ENCODE measurements at regions not wholly inside any gene's neighbourhood (a gene's known extent, or its start where the extent isn't known, plus 50 kb on each side); places are given as distances from the start of the nearest gene placed in this dataset.
"Not testable (repeated sequence)": the region's sequence is repeated elsewhere in the genome, so short reads cannot be mapped to it uniquely, and the experiment has no call there.

DNA sequence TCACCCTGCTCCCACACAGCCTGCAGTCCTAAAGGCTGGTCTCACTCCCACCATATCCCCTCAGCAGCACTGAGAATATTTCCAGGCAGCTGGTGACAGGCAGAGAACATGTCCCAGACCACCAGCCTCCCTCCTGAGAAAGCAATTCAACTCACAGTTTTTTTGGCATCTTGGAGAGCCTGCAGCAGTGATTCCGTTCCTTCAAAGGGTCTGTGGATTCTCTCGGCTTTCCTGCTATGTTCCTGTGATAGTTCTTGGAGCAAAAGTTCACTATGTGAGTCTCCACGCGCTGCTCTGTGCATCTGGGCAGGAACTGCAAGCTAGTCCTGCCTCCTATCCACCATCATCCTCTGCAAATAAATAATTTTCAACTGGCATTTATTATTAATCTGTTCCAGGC, 448.3 kb upstream of the HSF2 start:
- no peak for DNase-seq

DNA sequence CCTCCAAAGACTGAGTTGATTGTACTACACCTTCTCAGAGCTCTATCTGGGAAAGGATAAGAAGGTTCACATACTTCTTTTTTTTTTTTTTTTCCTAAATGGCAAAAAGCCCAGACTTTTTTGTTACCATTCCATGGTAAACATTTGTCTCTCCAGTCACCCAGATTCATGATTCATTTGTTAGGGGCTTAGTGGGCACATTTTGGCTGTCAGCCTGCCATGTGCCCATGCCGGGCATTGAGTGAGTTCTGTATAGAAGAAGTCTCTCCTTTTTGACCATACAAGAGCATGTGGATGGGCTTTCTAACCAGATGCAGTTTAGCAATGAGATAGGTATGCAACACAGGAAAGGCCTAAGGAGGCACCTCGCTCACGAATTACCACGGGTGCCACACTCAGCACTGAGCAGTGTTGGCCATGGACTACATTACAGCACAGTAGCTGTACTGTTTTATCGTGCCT, 447.5 kb upstream of the HSF2 start:
- no peak for DNase-seq

DNA sequence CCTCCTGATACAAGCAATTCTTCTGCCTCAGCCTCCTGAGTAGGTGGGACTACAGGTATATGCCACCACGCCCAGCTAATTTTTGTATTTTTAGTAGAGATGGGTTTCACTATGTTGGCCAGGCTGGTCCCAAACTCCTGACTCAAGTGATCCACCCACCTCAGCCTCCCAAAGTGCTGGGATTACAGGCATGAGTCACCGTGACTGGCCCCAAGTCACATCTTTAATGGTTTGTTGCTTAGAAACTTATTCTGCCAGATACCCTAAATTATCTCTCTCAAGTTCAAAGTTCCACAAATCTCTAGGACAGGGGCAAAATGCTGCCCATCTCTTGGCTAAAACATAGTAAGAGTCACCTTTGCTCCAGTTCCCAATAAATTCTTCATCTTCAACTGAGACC, 444.1 kb upstream of the HSF2 start:
- DNase-seq = not testable (repeated sequence)

DNA sequence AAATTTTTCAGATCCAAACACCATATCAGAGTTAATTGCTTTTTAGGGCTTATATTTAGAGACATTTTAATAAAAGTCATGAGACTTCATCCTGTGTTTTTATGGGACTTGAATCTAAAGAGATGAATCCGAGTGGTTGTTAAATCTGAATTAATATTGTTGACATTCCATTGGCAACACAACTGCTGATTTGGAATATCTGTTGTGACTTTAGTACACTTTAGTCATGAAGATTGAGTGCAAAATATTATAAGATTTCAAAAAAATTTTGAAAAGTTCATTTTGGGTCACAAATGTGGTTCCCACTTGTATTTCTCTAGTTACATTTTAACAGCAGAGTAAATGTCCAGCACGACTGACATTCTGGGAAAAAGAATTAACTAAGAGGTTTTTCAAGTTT, 442.7 kb upstream of the HSF2 start:
- no peak for DNase-seq

DNA sequence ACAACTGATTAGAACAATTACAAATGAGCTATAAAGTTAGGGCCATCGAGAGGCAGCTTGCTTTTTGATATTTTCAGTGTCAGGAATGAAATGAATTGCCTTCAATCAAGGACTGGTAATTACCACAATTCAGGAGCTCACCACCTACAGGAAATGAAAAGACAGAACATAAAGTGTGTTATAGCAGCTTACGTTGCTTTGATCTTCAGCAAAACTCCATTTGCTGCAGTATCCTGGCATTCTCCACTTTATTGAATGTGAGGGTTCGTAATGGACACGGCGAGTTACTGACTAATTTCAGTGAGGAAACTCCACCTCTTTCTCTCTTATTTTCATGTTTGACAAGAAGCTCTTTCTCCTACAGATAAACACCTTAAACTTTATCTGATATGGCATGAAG, 440.0 kb upstream of the HSF2 start:
- DNase-seq = no peak

DNA sequence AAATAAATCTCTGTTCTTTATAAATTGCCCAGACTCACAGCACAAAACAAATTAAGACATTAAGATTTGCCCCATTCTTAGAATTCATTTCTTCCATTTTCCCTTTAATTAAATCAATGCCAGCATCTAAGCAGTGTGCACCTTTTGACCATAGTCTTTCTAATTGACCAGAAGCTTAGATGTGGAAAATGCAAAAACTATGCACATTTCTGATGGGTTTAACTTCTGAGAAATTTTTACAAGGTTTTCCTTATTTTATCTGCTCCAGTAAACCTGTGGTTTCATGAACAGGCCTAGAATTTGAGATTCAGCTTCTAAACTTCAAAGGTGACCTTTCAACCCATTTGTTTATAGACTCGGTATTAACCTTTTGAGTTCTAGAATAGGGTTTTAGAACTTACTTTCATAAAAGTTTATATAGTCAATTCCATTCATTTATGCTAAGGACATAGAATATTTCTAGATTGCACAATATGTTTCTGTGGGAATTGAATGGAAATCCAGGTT, 437.8 kb upstream of the HSF2 start:
- no peak for DNase-seq

DNA sequence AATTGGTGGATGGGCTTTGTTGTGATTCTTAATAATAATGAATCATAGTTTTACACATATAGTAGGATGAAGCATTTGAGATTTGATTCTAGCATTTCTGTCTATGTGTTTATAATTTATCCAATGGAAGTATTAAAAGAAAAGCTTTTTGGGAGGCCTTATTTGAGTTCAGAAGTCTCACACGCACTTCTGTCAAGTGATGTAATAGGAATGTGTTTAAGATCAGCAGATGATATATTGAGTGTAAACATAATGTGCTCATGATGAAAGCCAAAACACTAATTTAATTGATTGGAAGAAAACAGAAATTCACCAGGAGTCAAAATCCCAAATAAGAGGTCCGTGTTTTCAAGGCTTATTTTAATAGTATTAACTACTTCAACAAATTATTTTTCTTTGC, 435.6 kb upstream of the HSF2 start:
- DNase-seq = no peak

DNA sequence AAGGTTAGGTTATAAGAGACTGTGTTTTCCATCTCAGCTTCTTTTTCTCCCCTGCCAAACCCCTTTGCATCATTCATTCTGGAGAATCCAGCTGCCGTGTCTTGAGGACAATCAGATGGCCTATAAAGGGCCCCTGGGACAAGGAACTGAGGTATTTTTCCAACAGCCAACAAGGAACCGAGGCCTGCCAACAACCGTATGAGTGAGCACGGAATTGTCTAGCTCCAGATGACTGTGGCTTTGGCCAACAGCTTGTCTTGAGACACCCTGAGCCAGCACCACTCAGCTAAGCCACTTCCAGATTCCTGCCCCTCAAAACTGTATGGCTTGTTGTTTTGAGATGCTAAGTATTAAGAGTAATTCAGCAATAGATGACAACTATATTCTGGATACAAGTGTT, 433.7 kb upstream of the HSF2 start:
- DNase-seq = no peak

DNA sequence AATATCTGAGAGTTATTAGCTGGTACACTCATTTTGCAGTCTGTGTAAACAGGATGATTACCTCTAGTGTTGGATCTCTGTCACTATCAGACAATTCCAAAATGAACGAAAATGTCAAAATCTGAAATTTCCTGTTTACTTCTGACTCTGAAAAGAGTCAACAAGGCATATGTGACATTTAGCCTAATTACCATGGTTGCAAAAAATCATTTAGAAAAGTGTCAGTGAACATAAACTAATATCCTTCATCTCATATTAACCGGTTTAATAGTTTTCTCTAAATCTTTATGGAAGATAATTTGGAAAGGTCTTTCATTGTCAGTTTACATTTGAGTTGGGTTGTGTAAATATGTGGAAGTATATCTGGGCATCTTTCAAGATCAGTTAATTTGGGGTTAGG, 431.8 kb upstream of the HSF2 start:
- DNase-seq = no peak

DNA sequence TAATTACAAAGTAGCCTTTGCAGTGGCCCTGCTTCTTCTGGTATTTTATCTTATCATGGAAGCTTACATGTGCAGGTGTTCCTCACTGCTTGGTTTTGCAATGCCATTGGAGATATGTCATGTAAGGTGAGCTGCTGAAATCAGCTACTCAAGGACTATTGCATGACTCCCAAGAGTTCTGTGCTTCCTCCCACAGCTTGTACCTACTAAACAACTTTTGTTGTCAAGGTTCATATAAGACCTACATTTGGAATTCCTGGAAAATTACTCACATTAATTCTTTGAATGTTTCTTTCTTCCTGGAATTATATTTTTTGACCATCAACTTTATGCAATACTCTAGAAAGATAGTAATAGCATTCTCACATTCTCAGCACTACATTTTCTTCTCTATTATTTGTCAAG, 427.5 kb upstream of the HSF2 start:
- DNase-seq = no peak

DNA sequence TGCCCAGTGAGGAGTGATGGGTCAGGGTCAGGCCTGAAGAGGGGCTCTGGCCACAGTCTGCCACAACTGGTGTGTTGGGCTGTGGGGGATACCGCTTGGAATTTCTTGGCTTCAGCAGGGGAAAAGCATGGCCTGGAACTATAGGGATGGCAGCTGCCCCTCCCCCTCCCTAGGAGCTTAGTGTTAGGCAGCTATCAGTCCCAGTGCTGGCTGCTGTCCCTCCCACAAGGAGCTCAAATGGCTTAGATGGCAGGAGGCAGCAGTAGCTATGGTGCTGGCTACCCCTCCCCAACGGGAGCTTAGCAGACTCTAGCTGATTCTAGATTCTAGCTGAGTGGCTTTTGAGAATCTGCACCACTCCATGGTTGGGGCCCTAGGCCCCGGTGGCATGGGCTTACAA, 414.5 kb upstream of the HSF2 start:
- DNase-seq = no peak

DNA sequence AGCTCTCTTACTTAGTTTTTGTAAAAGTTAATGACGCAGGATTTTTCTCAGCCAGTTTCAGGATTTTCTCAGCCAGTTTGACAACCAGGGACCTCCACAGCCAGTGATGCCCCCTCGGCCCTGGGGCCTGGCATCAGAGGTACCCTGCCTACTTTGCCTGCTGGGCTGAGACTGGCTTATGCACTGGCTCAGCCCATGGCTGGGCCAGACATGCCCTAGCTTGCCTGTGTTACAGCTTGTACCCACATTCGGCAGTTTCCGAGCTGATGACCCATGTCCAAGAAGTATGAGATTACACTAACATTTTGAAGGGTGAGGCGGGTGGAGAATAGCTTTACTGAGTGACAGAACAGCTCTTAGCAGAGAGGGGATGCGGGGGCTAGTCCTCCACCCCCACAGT, 406.1 kb upstream of the HSF2 start:
- DNase-seq = no peak

DNA sequence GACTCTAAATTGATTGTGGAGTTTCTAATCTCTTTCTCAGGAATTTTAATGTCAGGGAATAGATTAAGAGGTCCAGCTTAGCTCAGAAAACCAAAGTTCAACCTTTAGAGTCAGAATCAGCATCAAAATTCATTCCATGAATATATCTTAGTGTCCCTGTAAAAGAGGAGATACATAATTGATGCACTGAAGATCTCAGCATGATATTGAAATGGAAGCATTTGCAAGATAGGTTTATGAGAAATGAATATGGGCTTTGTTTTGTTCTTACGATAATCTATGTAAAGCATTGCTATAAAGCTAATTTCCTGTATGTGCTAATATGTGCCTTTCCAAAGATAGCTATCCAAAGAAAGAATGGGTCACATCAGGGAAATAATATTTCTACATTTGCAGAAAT, 404.5 kb upstream of the HSF2 start:
- no peak for DNase-seq

DNA sequence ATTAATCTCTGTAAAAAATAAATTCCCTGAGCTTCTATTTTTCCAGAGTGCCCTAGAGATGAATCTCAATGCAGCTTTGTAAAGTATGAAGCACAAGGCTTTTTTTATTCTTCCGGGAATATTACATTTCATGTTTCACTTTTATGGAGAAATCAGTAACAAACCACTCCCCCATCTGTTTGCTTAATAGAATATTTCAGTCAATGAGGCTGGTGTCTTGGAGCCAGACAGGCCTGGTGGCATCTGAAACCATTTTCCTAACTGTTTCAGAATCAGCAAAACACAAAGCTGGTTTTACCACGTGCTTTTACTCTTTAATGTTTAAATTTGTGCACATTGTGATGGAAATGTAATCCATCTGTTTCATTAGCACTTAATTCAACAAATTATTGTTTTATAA, 400.8 kb upstream of the HSF2 start:
- DNase-seq = no peak

DNA sequence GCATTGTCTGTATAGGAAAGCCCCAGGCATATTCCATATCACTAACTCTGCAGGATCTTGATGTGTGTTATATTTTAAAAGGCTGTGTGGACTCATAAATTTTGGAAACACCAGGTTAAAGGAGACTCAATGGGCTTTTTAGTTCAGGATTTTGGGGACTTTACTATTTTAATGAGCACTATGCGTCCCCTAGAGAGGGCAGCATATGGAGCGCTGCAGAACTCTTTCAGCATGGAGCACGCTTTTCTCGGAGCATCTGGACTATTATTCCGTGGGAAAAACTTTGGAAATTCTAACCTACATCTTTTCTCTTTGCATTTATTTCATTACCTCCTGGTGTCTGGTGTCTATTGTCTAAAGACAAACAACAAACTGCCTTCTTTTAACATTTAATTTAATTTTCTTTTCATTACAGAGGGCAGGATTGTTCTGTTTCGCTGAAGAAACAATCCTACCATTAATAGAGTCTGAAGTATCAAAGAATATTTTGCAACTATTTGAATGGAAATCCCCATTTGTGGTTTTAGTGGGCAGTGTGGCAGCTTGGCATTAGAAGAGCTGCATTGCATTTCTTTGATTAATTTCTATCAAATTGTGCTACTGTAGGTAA, 399.9 kb upstream of the HSF2 start:
- no peak for DNase-seq

DNA sequence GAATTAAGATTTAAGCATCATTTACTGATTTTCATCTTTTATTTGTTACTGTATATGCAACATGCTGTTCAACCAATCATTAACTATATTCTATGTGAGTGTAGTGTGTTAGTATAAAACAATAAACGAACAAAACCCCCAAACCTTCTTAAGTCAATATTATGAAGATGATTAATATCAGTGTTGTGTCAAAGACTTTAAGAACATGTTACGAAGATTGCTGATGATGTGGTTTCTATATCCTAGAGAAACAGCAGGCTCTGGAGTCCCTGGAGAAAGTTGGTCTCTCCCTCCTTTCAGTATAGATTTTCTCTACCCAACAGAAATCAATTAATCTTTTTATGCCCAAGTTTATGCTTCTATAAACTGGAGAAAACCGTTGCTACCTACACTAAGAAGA, 393.8 kb upstream of the HSF2 start:
- no peak for DNase-seq

DNA sequence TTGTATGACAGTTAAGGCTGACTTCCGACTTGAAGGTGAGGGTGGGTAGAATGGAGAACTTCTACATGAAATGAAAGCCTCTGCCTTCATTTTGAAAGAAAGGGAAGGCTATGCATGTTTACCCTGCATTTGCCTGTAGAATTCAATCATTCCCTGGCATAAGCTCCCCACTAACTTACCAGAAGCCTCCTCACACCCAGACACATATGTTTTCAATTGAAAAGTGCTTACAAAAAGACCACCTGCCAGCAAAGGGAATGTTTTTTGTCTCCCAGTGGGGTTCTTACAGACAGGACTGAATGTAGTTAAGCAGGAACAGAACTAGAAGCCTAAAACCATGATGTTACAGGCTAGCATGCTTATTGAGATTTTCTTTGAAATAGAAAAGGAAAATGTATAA, 392.1 kb upstream of the HSF2 start:
- DNase-seq = no peak

DNA sequence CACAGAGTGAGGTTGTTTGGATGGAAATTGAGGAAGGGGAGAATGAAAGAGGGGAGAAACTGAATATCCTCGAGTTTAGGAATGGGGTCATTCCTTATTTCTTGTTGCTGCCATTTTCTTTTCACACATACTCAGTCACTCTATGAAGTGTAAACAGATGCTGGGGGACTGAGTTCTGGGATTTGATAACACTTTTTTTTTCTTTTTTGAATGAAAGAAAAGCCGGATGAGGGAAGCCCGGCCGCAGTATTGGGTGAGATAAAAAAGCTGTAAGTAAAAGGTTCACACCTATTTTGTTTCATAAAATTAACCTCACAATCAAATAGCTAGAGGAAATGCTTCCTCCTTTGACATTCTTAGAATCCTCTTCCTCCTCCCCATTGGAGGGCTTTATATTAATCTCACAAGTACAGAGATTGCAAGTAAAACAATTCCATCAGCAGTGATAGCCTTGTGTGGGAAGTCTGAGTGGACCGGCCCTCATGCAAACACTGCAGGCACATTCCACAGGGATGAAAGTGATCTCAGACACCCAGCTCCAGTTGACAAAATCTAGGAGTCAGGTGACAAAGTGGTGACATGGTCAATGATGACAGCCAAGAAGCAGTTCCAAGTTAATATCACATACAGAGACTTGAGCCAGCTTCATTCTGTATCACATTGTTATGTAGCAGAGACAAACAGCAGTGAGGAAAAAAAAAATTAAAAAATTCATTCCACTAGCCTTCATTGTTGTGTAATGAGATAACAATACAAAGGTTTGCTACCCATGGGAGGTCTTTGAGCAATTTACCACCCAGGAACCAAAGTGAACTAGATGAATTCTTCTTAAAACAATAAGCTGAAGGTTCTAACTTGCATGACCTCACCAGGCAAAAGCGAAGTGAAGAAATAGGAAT, 391.1 kb upstream of the HSF2 start:
- DNase-seq = no peak

DNA sequence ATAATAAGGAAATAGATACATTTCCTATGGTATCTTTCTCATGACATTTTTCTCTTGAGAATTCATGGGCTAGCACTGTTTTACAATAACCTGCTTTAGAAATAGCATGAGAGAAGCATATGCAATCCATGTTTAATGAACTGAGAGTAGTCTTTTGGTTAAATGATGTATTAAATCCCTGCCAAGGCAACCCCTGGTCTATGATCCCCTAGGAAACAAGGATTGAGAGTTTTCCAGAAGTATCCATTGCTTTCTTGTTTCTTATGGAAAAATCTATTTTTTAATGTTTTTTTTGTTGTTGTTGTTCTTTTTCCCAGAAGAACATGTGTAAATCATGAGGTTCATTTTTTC, 390.5 kb upstream of the HSF2 start:
- no peak for DNase-seq

DNA sequence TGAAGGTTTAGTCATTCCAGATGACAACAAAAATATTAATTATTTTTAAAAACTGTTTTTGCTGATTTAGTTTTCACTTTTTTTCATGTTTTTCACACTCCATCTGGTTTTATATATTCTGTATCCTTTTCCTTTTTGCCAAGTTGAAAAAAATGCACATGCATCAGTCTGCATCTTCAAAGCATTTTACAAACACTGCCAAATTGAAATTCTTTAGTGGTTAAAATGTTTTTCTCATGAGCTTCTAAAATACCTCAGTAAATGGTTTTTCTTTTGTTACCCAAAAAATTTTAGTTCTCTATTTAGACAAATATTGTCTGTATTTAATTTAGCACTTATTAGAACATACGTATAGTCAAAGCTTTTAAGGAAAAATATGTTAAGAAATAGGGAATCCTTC, 386.9 kb upstream of the HSF2 start:
- no peak for DNase-seq

DNA sequence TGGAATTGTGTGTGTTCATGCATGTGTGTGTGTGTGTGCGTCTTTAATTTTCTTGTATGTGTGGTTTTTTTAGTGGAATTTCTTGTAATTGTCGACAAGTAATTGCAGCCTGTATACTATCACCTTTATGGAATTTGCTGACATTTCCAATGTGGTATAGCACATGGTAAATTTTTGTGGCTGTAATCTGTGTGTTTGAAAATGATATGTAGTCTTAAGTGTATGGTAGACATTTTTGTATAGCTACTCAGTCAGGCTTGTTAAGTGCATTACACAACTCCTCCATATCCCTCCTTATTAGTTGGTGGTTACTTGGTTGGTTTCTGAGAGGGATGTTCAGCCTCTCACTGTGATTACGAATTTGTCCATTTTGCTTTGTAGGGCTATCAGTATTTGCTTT, 384.5 kb upstream of the HSF2 start:
- DNase-seq = no peak

DNA sequence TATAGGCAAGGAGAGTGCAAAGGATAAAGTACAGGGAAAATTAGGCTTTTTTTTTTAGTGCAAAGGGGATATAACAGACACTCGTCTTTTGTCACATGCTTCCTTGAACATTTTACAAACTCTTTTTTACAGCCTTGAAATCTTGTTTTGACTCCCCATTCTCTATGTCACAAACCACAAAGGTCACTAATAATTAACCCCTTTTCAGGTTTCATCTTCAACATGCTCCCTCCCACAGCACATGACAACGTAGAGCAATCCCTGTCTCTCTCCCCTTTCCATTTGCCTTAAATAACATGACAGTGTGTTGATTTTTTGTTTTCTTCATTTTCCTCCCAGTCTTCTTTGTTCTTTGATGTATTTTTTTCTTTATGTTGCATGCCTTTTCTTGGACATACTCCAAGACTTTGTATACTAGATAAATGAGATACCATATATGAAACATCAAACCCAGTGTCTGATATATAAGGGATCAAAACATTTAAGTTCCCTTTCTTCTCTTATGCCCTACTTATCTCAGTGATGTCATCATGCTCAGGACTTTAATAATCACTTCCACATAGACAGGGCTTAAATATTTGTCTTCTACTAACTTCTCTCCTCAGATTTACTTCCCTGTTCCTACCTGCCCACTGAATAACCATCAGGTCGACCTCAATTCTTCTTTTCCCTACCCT, 378.7 kb upstream of the HSF2 start:
- DNase-seq = no peak

DNA sequence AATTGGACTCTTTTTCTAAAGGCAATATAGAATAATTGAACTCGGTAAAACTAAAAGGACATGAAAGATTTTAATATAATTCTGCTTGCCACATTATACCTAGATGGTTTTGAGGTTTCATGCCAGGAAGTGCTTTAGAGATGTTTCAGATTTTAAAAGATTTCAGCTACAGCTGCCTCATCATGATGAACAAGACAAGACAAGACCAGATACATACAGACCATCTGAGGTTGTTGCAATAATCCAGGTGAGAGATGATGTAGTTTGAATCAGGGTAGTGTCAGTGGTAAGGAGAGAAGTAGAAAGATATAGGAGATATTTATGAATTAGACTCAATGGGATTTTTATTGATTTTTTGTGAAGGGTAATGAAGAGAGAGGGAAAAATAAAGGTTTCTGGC, 374.3 kb upstream of the HSF2 start:
- DNase-seq = no peak

Data from activated CD4-positive, alpha-beta T cell treated with anti-CD3 and anti-CD28 coated beads for 48 hours (primary cell).